K562 (cell line): ENCODE measurements at regions not wholly inside any gene's neighbourhood (a gene's known extent, or its start where the extent isn't known, plus 50 kb on each side); places are given as distances from the start of the nearest gene placed in this dataset.

Experiments
- ATAC-seq: fragments of 200-7000 bp; cut with Tn5 transposase; 3 replicates; pipeline ENCODE4 v1.9.1; 2020; ENCODE audit warnings: moderate library complexity
- BruUV-seq: library from RNA; stranded (reverse); fragments of 400-500 nt; replicated peaks from 2 replicates; lab custom pipeline; 2021; lab: Mats Ljungman, UMichigan
- CTCF ChIA-PET: fragments of 300-600 bp; formaldehyde crosslinking; extraction: SDS; loops from one replicate; lab custom pipeline; 2021; ENCODE audit warnings: low intra/inter-chr PET ratio; lab: Yijun Ruan, JAX
- POLR2A ChIA-PET: fragments of 300-600, 350-650 bp; sonication (Branson Sonifier 250); formaldehyde crosslinking; extraction: SDS; loops from one replicate; lab custom pipeline; 2021; ENCODE audit warnings: antibody characterized with exemption, inconsistent platforms; lab: Yijun Ruan, JAX
- DNase-seq, 4 experiments: peaks; one replicate each; pipeline versions ENCODE4 v3.0.0 to v3.0.0-alpha.2; 2011 to 2018; ENCODE audit warnings: low spot score in 3 of 4, mixed read lengths in 3 of 4; ENCODE audit errors: extremely low read depth in 1 of 4
- FAIRE-seq: peaks from 2 replicates; lab custom pipeline; 2011; peaks lifted over from hg19 to GRCh38; lab: Jason Lieb, UNC
- H2AFZ ChIP-seq: 2 replicates; pipeline ENCODE4 v1.6.0; 2011; ENCODE audit warnings: low read depth, low read length, control low read depth, inconsistent platforms
- H3K27ac ChIP-seq: fragments of 200-600 bp; 3 replicates; pipeline ENCODE4 v1.8.0; 2011; ENCODE audit warnings: low read depth, mild to moderate bottlenecking, control low read depth, inconsistent platforms, low read length, moderate library complexity, mixed read lengths; ENCODE audit errors: extremely low read depth
- H3K27me3 ChIP-seq, 2 experiments: fragments of 300-600 bp in 1 of 2; 2 replicates in 1 of 2; 3 replicates in 1 of 2; pipeline versions ENCODE4 v1.6.0 to v1.8.0; 2011; ENCODE audit warnings: inconsistent platforms in 2 of 2, low read length in 2 of 2, mild to moderate bottlenecking in 1 of 2, mixed read lengths in 1 of 2, moderate library complexity in 1 of 2; ENCODE audit not compliant: control insufficient read depth in 2 of 2, insufficient read depth in 2 of 2
- H3K36me3 ChIP-seq: fragments of 300-600 bp; 3 replicates; pipeline ENCODE4 v1.8.0; 2011; ENCODE audit warnings: mild to moderate bottlenecking, low read length, inconsistent platforms; ENCODE audit not compliant: control insufficient read depth, insufficient read depth
- H3K4me1 ChIP-seq, 2 experiments: fragments of 200-600 bp in 1 of 2; replicated peaks in 1 of 2; 2 replicates in 1 of 2; 3 replicates in 1 of 2; pipeline versions ENCODE4 v1.5.1 to v1.8.0; 2011; ENCODE audit warnings: inconsistent platforms in 2 of 2, low read length in 2 of 2, mild to moderate bottlenecking in 1 of 2, mixed read lengths in 1 of 2, moderate library complexity in 1 of 2; ENCODE audit not compliant: control insufficient read depth in 2 of 2, insufficient read depth in 2 of 2
- H3K4me2 ChIP-seq: 2 replicates; pipeline ENCODE4 v1.6.1; 2011; ENCODE audit warnings: low read length, control low read depth, inconsistent platforms, mixed read lengths; ENCODE audit not compliant: insufficient read depth
- H3K4me3 ChIP-seq: fragments of 200-600 bp; sonication (generic), shearing (Covaris generic); 2 replicates; pipeline ENCODE4 v1.5.1; 2016; ENCODE audit warnings: control low read depth, inconsistent platforms
- H3K79me2 ChIP-seq: fragments of 200-600 bp; 3 replicates; pipeline ENCODE4 v1.8.0; 2011; ENCODE audit warnings: low read length, inconsistent platforms; ENCODE audit not compliant: control insufficient read depth, insufficient read depth
- H3K9ac ChIP-seq, 2 experiments: 2 replicates each; pipeline versions ENCODE4 v1.6.0 to v1.6.1; 2011; ENCODE audit warnings: low read depth in 2 of 2, low read length in 2 of 2, control low read depth in 1 of 2, inconsistent platforms in 1 of 2, mild to moderate bottlenecking in 1 of 2, mixed read lengths in 1 of 2; ENCODE audit not compliant: insufficient read depth in 1 of 2
- H3K9me1 ChIP-seq: one replicate; pipeline ENCODE4 v1.6.0; 2011; ENCODE audit warnings: inconsistent platforms, mild to moderate bottlenecking, low read length, moderate library complexity; ENCODE audit not compliant: control insufficient read depth, insufficient read depth
- H3K9me3 ChIP-seq: replicated peaks from 2 replicates; pipeline ENCODE4 v1.5.1; 2011; ENCODE audit warnings: low read depth, low read length, inconsistent platforms; ENCODE audit not compliant: control insufficient read depth, insufficient read depth
- H4K20me1 ChIP-seq: replicated peaks from 2 replicates; pipeline ENCODE4 v1.6.1; 2011; ENCODE audit warnings: low read length, inconsistent platforms, mixed read lengths; ENCODE audit not compliant: control insufficient read depth, insufficient read depth
- CBX8 ChIP-seq: fragments of 200-600 bp; sonication (generic); IDR thresholded peaks from 2 replicates; pipeline ENCODE4 v1.6.1; 2012; ENCODE audit warnings: borderline replicate concordance, mixed run types, low read depth, mild to moderate bottlenecking, moderate library complexity, mixed read lengths, low read length, control low read depth, inconsistent platforms; ENCODE audit not compliant: poor library complexity, severe bottlenecking; ENCODE audit errors: extremely low read depth
- CGGBP1 ChIP-seq: fragments of 250-450 bp; sonication (Bioruptor Pico); IDR thresholded peaks from 2 replicates; pipeline ENCODE4 v1.9.0; 2021; ENCODE audit warnings: mild to moderate bottlenecking
- CREM ChIP-seq: IDR thresholded peaks from 2 replicates; pipeline ENCODE4 v1.6.1; 2014; ENCODE audit warnings: antibody characterized with exemption, low read depth
- E2F1 ChIP-seq: sonication (generic); formaldehyde crosslinking; IDR thresholded peaks from 2 replicates; pipeline ENCODE4 v1.8.1; 2023; ENCODE audit warnings: mild to moderate bottlenecking, missing genetic modification reagents, moderate library complexity
- ELF1 ChIP-seq: fragments of 200-800 bp; sonication (Bioruptor generic); IDR thresholded peaks from 2 replicates; pipeline ENCODE4 v1.6.1; 2016; ENCODE audit warnings: missing genetic modification characterization, missing compliant biosample characterization
- GTF2B ChIP-seq: IDR thresholded peaks from 2 replicates; pipeline ENCODE4 v1.6.1; 2011; ENCODE audit not compliant: insufficient read length; ENCODE audit errors: extremely low read depth
- HDAC8 ChIP-seq: fragments of 450-650 bp; IDR thresholded peaks from 2 replicates; pipeline ENCODE4 v1.6.1; 2016; ENCODE audit warnings: mild to moderate bottlenecking, missing genetic modification characterization, moderate library complexity, missing compliant biosample characterization
- SRSF7 ChIP-seq: fragments of 200-400 bp; formaldehyde crosslinking; optimal IDR thresholded peaks from 2 replicates; pipeline ENCODE3; 2017; ENCODE audit warnings: mild to moderate bottlenecking, low read depth, low read length
- THAP12 ChIP-seq: fragments of 250-450 bp; sonication (Bioruptor Pico); IDR thresholded peaks from 2 replicates; pipeline ENCODE4 v1.9.0; 2021; ENCODE audit warnings: mild to moderate bottlenecking, inconsistent platforms
- ZBED1 ChIP-seq: IDR thresholded peaks from 2 replicates; pipeline ENCODE4 v1.6.1; 2014
- ZBTB8A ChIP-seq: fragments of 450-650 bp; IDR thresholded peaks from 2 replicates; pipeline ENCODE4 v1.6.1; 2018; ENCODE audit warnings: mild to moderate bottlenecking, moderate library complexity; ENCODE audit not compliant: partially characterized antibody
- ZNF324 ChIP-seq: fragments of 250-450 bp; sonication (Bioruptor Pico); IDR thresholded peaks from 2 replicates; pipeline ENCODE4 v1.4.0; 2020; ENCODE audit warnings: mild to moderate bottlenecking
- ZNF398 ChIP-seq: fragments of 250-450 bp; sonication (Bioruptor Pico); IDR thresholded peaks from 2 replicates; pipeline ENCODE4 v1.8.0; 2021; ENCODE audit warnings: moderate library complexity, mild to moderate bottlenecking, inconsistent platforms
- WGBS: fragments of 100-300 bp; shearing (Covaris generic); methylation state at CpG from one replicate; pipeline ENCODE4 v1.1.6; 2016; ENCODE audit warnings: low coverage, mixed read lengths; ENCODE audit not compliant: insufficient coverage; ENCODE audit errors: missing lambda C conversion rate; 5-methylcytosine and 5-hydroxymethylcytosine counted together
- in situ Hi-C: fragments of 300-500 bp; cut with MboI; formaldehyde crosslinking; loops from 4 replicates; pipeline ENCODE4 v1.15.0; 2018; ENCODE audit warnings: inconsistent platforms, mixed read lengths
- intact Hi-C: fragments of 100-400 bp; cut with micrococcal nuclease; formaldehyde crosslinking; loops from 2 replicates; pipeline ENCODE4 v1.14.2; 2022

- TF ChIP-seq E2F1 (no peak), CGGBP1 (CRISPR knock-in tag) (no peak), ZNF324 (CRISPR knock-in tag) (no peak)
Observed at GRCh38 chr4:121236353-121237068, 72.4 kb upstream of the TNIP3 start (continued).

- Histone ChIP-seq H3K4me2 (no peak overlapping the region), H3K9me3 (no peaks in the 10 kb centered on the region), H3K27me3 (no peaks in the 10 kb centered on the region), H3K9me1 (no peaks in the 10 kb centered on the region), H3K36me3 (no peaks in the 10 kb centered on the region), H3K9ac (no peak overlapping the region), H4K20me1 (no peaks in the 10 kb centered on the region), H2AFZ (no peak overlapping the region), H3K79me2 (no peaks in the 10 kb centered on the region), H3K4me3 (no peak overlapping the region), H3K27ac (no peak overlapping the region), H3K4me1 (no peaks in the 10 kb centered on the region)
- ChIA-PET POLR2A (no interaction called here), CTCF (no interaction called here)
- FAIRE-seq (no peak), ATAC-seq (no peak), DNase-seq (no peak)
- 2% methylated on average over 4 of the region's 4 CpGs for WGBS
- intact Hi-C loops (no loop called here), in situ Hi-C loops (no loop called here)
- no TSS peak for BruUV-seq
- no peak for TF ChIP-seq HDAC8 (tag)
- no peak for TF ChIP-seq GTF2B
- TF ChIP-seq CREM: no peak
- TF ChIP-seq SRSF7: no peak
- no peak for TF ChIP-seq ELF1 (tag)
- no peak for TF ChIP-seq ZNF398 (CRISPR knock-in tag)
- no peak for TF ChIP-seq THAP12 (CRISPR knock-in tag)
- TF ChIP-seq ZBTB8A: no peak
- no peak for TF ChIP-seq ZBED1
- TF ChIP-seq CBX8: no peak
Observed at GRCh38 chr4:121233982-121234381, 69.9 kb upstream of the TNIP3 start.
